ENCODE measurements at regions not wholly inside any gene's neighbourhood (a gene's known extent, or its start where the extent isn't known, plus 50 kb on each side); places are given as distances from the start of the nearest gene placed in this dataset.
"Not testable (repeated sequence)": the region's sequence is repeated elsewhere in the genome, so short reads cannot be mapped to it uniquely, and the experiment has no call there.

DNA sequence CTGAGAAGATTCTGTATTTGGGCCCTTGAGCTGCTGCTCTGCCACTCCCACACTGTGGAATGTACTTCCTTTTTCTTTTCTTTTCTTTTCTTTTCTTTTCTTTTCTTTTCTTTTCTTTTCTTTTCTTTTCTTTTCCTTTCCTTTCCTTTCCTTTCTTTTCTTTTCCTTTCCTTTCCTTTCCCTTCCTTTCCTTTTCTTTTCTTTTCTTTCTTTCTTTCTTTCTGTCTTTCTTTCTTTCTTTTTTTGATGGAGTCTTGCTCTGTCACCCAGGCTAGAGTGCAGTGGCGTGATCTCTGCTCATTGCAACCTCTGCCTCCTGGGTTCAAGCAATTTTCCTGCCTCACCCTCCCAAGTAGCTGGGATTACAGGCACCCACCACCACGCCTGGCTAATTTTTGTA is 89.8 kb downstream of the DNAAF6 start:
- not testable (repeated sequence) for H3K4me3 ChIP-seq; H3K27me3 ChIP-seq; H3K4me1 ChIP-seq; DNase-seq; ATAC-seq (ENCODE audit: low FRiP score in 2 of 2); H3K36me3 ChIP-seq; H3K27ac ChIP-seq; H3K9me3 ChIP-seq
- WGBS, 2 donors = 71 to 100% methylated on average over 2 of the region's 2 CpGs

DNA sequence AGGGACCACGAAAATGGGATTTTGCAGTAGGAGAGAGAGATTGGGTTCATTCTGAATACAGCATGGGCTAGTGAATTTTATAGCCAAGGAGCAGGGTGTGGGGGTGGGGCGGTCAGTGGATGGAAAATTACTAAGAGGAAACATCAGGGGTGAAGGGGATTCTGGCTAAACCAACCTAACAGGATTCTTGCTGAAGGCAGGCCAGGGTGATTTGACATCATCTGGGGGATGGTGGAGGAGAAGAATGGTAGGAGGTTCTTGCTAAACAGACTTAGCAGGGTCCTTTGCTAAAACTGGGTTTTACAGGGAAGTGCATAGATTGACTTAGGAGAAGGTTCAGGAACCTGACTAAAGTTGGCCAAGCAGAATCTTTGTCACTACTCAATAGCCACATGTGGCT is 91.9 kb downstream of the DNAAF6 start:
- ATAC-seq (ENCODE audit: low FRiP score in 2 of 2) (no peak), DNase-seq (no peak)
- H3K9me3 ChIP-seq = no peaks in the 10 kb centered on the region
- H3K4me1 ChIP-seq = no peaks in the 10 kb centered on the region
- H3K27ac ChIP-seq = no peak overlapping the region
- no peak overlapping the region for H3K4me3 ChIP-seq
- WGBS, 2 donors = 57 to 72% methylated on average over 2 of the region's 2 CpGs
- no peaks in the 10 kb centered on the region for H3K36me3 ChIP-seq
- H3K27me3 ChIP-seq = no peaks in the 10 kb centered on the region
- TF ChIP-seq EP300 (IDR thresholded peaks at IDR 0.05) (no peak), POLR2AphosphoS5 (IDR thresholded peaks at IDR 0.05) (no peak), CTCF (IDR thresholded peaks at IDR 0.05) (no peak), POLR2A (IDR thresholded peaks at IDR 0.05) (no peak)

- H3K27me3 ChIP-seq = no peaks in the 10 kb centered on the region
- H3K27ac ChIP-seq = no peak overlapping the region
- H3K36me3 ChIP-seq = no peaks in the 10 kb centered on the region
- TF ChIP-seq CTCF (IDR thresholded peaks at IDR 0.05) (no peak), POLR2AphosphoS5 (IDR thresholded peaks at IDR 0.05) (no peak), POLR2A (IDR thresholded peaks at IDR 0.05) (no peak), EP300 (IDR thresholded peaks at IDR 0.05) (no peak)
- H3K4me3 ChIP-seq = no peak overlapping the region
- DNase-seq (no peak), ATAC-seq (ENCODE audit: low FRiP score in 2 of 2) (no peak)
- no peaks in the 10 kb centered on the region for H3K9me3 ChIP-seq
- no peaks in the 10 kb centered on the region for H3K4me1 ChIP-seq
- 77 to 82% methylated on average over 3 of the region's 3 CpGs for WGBS, 2 donors
Measured at GRCh38 chrX:107301253-107301652, 94.8 kb downstream of the DNAAF6 start.

GRCh38 chrX:107304141-107304540 is 97.7 kb downstream of the DNAAF6 start:
- H3K36me3 ChIP-seq = no peaks in the 10 kb centered on the region
- H3K9me3 ChIP-seq = no peaks in the 10 kb centered on the region
- WGBS, 2 donors = 36 to 49% methylated on average over 2 of the region's 2 CpGs
- H3K27ac ChIP-seq = no peak overlapping the region
- no peak for TF ChIP-seq CTCF (IDR thresholded peaks at IDR 0.05)
- no peak for TF ChIP-seq POLR2AphosphoS5 (IDR thresholded peaks at IDR 0.05)
- TF ChIP-seq EP300 (IDR thresholded peaks at IDR 0.05) = no peak
- TF ChIP-seq POLR2A (IDR thresholded peaks at IDR 0.05) = no peak
- no peak for DNase-seq
- H3K27me3 ChIP-seq = no peaks in the 10 kb centered on the region
- ATAC-seq (ENCODE audit: low FRiP score in 2 of 2) = no peak
- H3K4me3 ChIP-seq = no peak overlapping the region
- no peaks in the 10 kb centered on the region for H3K4me1 ChIP-seq

GRCh38 chrX:107323786-107324492 is 117.5 kb downstream of the DNAAF6 start:
- Histone ChIP-seq H3K27me3 (peaks cover 0 to 11% (median 0%) of the 10 kb centered on the region in 4 donors), H3K27ac (no peak overlapping the region), H3K36me3 (no peaks in the 10 kb centered on the region), H3K9me3 (no peaks in the 10 kb centered on the region), H3K4me1 (no peaks in the 10 kb centered on the region), H3K4me3 (no peak overlapping the region)
- WGBS, 2 donors = 37% methylated on average over 18 of the region's 39 CpGs; no CpG with 5 or more reads in 1 of the 2 donors
- ATAC-seq (ENCODE audit: low FRiP score in 2 of 2) (peak in 1 of 2 donors; percentile 11), DNase-seq (peak in 1 of 2 donors; percentile 54)
- TF ChIP-seq CTCF (IDR thresholded peaks at IDR 0.05) (no peak), POLR2AphosphoS5 (IDR thresholded peaks at IDR 0.05) (no peak), POLR2A (IDR thresholded peaks at IDR 0.05) (no peak), EP300 (IDR thresholded peaks at IDR 0.05) (no peak)

Measured in upper lobe of left lung (tissue), 6 donors.